Suprapubic skin (tissue), 4 donors: ENCODE measurements at regions not wholly inside any gene's neighbourhood (a gene's known extent, or its start where the extent isn't known, plus 50 kb on each side); places are given as distances from the start of the nearest gene placed in this dataset.

Experiments
- DNase-seq, 2 donors: peaks; one replicate each; pipeline ENCODE4 v3.0.0-alpha.2; 2019; ENCODE audit warnings: low spot score in 2 of 2
- H3K27ac ChIP-seq: fragments of 200-600 bp; sonication (generic); one replicate; pipeline ENCODE4 v1.5.1; 2019
- H3K27me3 ChIP-seq: fragments of 200-600 bp; sonication (generic); one replicate; pipeline ENCODE4 v1.5.1; 2019
- H3K36me3 ChIP-seq: fragments of 200-600 bp; sonication (generic); one replicate; pipeline ENCODE4 v1.5.1; 2019
- H3K4me1 ChIP-seq: fragments of 200-600 bp; sonication (generic); one replicate; pipeline ENCODE4 v1.5.1; 2019
- H3K4me3 ChIP-seq: fragments of 200-600 bp; sonication (generic); one replicate; pipeline ENCODE4 v1.5.1; 2019; ENCODE audit warnings: mild to moderate bottlenecking
- H3K9me3 ChIP-seq: fragments of 200-600 bp; sonication (generic); one replicate; pipeline ENCODE4 v1.5.1; 2019
- EP300 ChIP-seq: sonication (generic); formaldehyde crosslinking; IDR thresholded peaks from one replicate; pipeline ENCODE4 v1.6.1; 2017; ENCODE audit warnings: antibody characterized with exemption
- POLR2A ChIP-seq, 2 donors: fragments of 450-650 bp; IDR thresholded peaks; one replicate each; pipeline ENCODE4 v1.6.1; 2017; ENCODE audit warnings: antibody characterized with exemption in 2 of 2, mild to moderate bottlenecking in 2 of 2, moderate library complexity in 2 of 2
- POLR2AphosphoS5 ChIP-seq, 3 donors: sonication (generic); formaldehyde crosslinking; IDR thresholded peaks; one replicate each; pipeline ENCODE4 v1.6.1; 2017; ENCODE audit warnings: antibody characterized with exemption in 3 of 3
- WGBS: methylation state at CpG from one replicate; pipeline ENCODE4 v1.1.5; 2018; 5-methylcytosine and 5-hydroxymethylcytosine counted together
- TF ChIP-seq, protein P1 (sequence below), 2 donors: fragments of 200-600 bp in 1 of 2; fragments of 450-650 bp in 1 of 2; sonication (generic) in 1 of 2; IDR thresholded peaks; one replicate each; pipeline ENCODE4 v1.5.1; 2016 to 2019; ENCODE audit warnings: antibody characterized with exemption in 2 of 2, mild to moderate bottlenecking in 1 of 2, moderate library complexity in 1 of 2

DNA sequence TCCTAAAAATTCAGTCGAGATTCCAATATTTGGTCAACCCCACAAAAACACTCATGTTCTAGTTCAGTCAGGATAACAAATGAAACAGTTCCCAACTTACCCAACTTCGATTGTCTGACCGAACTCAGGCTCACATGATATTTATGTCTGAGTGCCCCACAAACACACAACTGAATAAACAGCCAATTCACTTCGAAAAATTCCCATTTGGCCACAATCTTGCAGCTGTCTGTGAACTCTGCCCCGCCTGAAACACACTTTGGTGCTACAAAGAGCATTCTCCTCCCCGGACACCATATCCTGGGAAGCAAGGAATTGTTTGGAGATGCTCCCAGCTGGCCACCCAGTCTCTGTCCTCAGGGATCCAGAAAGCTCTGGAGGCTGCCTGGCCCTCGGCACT lies 52.9 kb upstream of the SIM2 start:
- H3K27ac ChIP-seq, result no peak overlapping the region
- no peaks in the 10 kb centered on the region for H3K4me1 ChIP-seq
- TF ChIP-seq EP300 (no peak), POLR2AphosphoS5 (IDR thresholded peaks at IDR 0.05) (no peak), POLR2A (IDR thresholded peaks at IDR 0.05) (no peak)
- TF ChIP-seq, protein P1, sequence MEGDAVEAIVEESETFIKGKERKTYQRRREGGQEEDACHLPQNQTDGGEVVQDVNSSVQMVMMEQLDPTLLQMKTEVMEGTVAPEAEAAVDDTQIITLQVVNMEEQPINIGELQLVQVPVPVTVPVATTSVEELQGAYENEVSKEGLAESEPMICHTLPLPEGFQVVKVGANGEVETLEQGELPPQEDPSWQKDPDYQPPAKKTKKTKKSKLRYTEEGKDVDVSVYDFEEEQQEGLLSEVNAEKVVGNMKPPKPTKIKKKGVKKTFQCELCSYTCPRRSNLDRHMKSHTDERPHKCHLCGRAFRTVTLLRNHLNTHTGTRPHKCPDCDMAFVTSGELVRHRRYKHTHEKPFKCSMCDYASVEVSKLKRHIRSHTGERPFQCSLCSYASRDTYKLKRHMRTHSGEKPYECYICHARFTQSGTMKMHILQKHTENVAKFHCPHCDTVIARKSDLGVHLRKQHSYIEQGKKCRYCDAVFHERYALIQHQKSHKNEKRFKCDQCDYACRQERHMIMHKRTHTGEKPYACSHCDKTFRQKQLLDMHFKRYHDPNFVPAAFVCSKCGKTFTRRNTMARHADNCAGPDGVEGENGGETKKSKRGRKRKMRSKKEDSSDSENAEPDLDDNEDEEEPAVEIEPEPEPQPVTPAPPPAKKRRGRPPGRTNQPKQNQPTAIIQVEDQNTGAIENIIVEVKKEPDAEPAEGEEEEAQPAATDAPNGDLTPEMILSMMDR (IDR thresholded peaks at IDR 0.05), result no peak
- H3K4me3 ChIP-seq, result no peak overlapping the region
- WGBS, result 84% methylated on average over 7 of the region's 7 CpGs
- H3K27me3 ChIP-seq, result peaks cover 19% of the 10 kb centered on the region
- H3K36me3 ChIP-seq, result no peaks in the 10 kb centered on the region
- no peak for DNase-seq
- H3K9me3 ChIP-seq, result no peaks in the 10 kb centered on the region

DNA sequence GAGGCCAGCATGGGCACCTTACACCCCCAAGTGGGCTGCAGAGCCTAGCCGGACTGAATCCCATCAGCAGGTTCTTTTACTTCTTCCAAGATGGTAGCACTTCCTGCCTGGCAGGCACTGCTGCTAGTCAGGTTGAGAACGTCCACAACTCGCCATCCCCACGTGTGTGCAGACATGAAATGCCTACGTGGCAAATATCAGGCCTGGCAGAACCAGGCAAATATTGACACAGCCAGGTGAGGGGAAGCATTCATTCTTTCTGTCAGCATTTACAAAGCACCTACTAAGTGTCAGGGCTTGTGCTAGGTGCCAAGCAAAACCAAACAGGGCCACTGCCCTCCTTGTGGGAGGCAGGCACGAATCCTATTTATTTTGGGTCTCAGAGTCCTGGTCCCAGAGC lies 52.3 kb upstream of the SIM2 start:
- TF ChIP-seq EP300 (no peak), POLR2AphosphoS5 (IDR thresholded peaks at IDR 0.05) (no peak), POLR2A (IDR thresholded peaks at IDR 0.05) (no peak)
- TF ChIP-seq, protein P1 (IDR thresholded peaks at IDR 0.05), result no peak
- H3K36me3 ChIP-seq, result no peaks in the 10 kb centered on the region
- H3K27me3 ChIP-seq, result peaks cover 19% of the 10 kb centered on the region
- no peak overlapping the region for H3K27ac ChIP-seq
- no peak overlapping the region for H3K4me3 ChIP-seq
- H3K9me3 ChIP-seq, result no peaks in the 10 kb centered on the region
- no peak for DNase-seq
- no peaks in the 10 kb centered on the region for H3K4me1 ChIP-seq
- 90% methylated on average over 6 of the region's 6 CpGs for WGBS

DNA sequence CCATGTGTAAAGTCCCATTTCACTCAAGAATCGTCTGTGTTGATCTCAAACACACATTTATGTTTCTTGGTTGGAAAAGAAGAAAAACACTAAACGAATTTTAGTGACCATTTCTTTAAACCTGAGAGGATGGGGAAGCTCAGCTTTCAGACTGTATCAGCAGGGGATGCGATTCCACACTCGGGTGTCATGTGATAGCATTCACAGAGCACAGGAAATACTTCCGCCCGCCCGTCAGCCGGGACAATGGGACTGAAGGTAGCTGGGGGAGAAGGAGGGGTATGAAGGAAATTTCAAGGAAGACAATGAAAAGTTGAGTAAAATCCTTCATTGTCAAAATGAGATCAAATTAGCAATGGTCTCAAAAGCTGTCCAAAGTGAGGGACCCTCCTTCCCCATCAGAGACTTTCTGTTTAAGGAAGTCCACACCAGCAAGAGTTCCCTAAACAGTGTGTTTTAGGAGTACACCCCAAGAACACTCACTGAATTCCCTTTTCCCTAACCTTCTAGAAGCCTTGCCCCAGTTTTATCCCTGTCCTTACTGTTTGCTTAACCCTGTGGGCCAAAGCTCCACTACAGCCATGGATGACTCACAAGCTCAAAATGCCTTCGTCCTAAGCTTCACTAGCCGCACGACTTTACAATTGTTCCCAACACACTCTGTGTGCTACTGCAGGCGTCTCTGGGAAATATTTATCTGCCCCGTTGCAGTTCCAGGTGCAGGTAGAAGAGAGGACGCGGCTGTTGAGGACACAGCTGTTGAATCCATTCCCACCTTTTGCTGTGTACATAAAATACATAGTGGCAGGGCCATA lies 51.4 kb upstream of the SIM2 start:
- TF ChIP-seq EP300, result no peak
- TF ChIP-seq, protein P1 (IDR thresholded peaks at IDR 0.05), result no peak
- TF ChIP-seq POLR2AphosphoS5 (IDR thresholded peaks at IDR 0.05), result no peak
- no peak for TF ChIP-seq POLR2A (IDR thresholded peaks at IDR 0.05)
- no peak overlapping the region for H3K4me3 ChIP-seq
- 59% methylated on average over 15 of the region's 15 CpGs for WGBS
- DNase-seq, result no peak
- no peaks in the 10 kb centered on the region for H3K9me3 ChIP-seq
- no peaks in the 10 kb centered on the region for H3K4me1 ChIP-seq
- peaks cover 16% of the 10 kb centered on the region for H3K27me3 ChIP-seq
- H3K36me3 ChIP-seq, result no peaks in the 10 kb centered on the region
- no peak overlapping the region for H3K27ac ChIP-seq
